HL-60 (cell line): ENCODE measurements at regions not wholly inside any gene's neighbourhood (a gene's known extent, or its start where the extent isn't known, plus 50 kb on each side); places are given as distances from the start of the nearest gene placed in this dataset.

Experiments used
- GABPA ChIP-seq: IDR thresholded peaks from 2 replicates; pipeline ENCODE4 v1.6.1; 2012; ENCODE audit warnings: low read depth
- POLR2AphosphoS5 ChIP-seq: IDR thresholded peaks from 2 replicates; pipeline ENCODE4 v1.6.1; 2012; ENCODE audit warnings: low read depth
- SPI1 ChIP-seq: IDR thresholded peaks from 2 replicates; pipeline ENCODE4 v1.6.1; 2012; ENCODE audit warnings: low read depth, mild to moderate bottlenecking, borderline replicate concordance
- TF ChIP-seq, protein P1 (sequence below): IDR thresholded peaks from one replicate; pipeline ENCODE4 v1.5.1; 2011; ENCODE audit warnings: low read length, control low read depth, inconsistent platforms; ENCODE audit not compliant: insufficient read depth
- TF ChIP-seq, protein P2 (sequence below): IDR thresholded peaks from 2 replicates; pipeline ENCODE4 v1.6.1; 2012; ENCODE audit warnings: low read depth; ENCODE audit not compliant: insufficient replicate concordance

DNA sequence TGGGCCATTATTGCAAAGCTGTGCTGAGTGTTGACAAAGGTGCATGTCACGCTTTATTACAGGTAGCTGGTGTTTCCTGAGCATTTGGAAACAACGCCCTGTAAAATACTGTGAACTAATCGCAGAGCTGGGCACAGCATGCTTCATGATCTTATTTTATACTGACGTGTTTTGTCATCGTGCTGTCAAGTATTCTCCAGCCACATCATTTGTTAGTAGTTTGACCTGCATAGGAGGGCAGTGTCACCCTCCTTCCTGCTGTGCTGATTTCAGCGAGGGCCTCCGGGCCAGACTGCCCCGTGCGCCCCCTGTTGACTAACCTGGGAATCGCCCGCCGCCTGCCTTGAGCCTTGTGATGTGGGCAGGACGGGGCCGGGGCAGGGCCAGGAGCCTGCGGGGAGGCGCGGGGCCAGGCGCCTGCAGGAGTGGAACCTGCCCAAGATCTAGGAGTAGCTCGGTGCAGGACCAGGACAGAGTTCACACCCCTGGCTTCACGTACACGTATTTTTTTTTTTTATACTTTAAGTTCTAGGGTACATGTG, 820.7 kb downstream of the KCNJ18 start:
- TF ChIP-seq, protein P1, sequence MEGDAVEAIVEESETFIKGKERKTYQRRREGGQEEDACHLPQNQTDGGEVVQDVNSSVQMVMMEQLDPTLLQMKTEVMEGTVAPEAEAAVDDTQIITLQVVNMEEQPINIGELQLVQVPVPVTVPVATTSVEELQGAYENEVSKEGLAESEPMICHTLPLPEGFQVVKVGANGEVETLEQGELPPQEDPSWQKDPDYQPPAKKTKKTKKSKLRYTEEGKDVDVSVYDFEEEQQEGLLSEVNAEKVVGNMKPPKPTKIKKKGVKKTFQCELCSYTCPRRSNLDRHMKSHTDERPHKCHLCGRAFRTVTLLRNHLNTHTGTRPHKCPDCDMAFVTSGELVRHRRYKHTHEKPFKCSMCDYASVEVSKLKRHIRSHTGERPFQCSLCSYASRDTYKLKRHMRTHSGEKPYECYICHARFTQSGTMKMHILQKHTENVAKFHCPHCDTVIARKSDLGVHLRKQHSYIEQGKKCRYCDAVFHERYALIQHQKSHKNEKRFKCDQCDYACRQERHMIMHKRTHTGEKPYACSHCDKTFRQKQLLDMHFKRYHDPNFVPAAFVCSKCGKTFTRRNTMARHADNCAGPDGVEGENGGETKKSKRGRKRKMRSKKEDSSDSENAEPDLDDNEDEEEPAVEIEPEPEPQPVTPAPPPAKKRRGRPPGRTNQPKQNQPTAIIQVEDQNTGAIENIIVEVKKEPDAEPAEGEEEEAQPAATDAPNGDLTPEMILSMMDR = no peak
- TF ChIP-seq, protein P2, sequence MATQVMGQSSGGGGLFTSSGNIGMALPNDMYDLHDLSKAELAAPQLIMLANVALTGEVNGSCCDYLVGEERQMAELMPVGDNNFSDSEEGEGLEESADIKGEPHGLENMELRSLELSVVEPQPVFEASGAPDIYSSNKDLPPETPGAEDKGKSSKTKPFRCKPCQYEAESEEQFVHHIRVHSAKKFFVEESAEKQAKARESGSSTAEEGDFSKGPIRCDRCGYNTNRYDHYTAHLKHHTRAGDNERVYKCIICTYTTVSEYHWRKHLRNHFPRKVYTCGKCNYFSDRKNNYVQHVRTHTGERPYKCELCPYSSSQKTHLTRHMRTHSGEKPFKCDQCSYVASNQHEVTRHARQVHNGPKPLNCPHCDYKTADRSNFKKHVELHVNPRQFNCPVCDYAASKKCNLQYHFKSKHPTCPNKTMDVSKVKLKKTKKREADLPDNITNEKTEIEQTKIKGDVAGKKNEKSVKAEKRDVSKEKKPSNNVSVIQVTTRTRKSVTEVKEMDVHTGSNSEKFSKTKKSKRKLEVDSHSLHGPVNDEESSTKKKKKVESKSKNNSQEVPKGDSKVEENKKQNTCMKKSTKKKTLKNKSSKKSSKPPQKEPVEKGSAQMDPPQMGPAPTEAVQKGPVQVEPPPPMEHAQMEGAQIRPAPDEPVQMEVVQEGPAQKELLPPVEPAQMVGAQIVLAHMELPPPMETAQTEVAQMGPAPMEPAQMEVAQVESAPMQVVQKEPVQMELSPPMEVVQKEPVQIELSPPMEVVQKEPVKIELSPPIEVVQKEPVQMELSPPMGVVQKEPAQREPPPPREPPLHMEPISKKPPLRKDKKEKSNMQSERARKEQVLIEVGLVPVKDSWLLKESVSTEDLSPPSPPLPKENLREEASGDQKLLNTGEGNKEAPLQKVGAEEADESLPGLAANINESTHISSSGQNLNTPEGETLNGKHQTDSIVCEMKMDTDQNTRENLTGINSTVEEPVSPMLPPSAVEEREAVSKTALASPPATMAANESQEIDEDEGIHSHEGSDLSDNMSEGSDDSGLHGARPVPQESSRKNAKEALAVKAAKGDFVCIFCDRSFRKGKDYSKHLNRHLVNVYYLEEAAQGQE = no peak
- TF ChIP-seq GABPA (no peak), POLR2AphosphoS5 (no peak), SPI1 (no peak)
